Transverse colon (tissue), 3 donors: ENCODE measurements at regions not wholly inside any gene's neighbourhood (a gene's known extent, or its start where the extent isn't known, plus 50 kb on each side); places are given as distances from the start of the nearest gene placed in this dataset.

ENCODE experiments used
- EP300 ChIP-seq: sonication (generic); formaldehyde crosslinking; IDR thresholded peaks from one replicate; pipeline ENCODE4 v1.6.1; 2017; ENCODE audit warnings: antibody characterized with exemption, low read depth
- TF ChIP-seq, protein P1 (sequence below), 5 experiments: fragments of 200-600 bp in 3 of 5; fragments of 450-650 bp in 2 of 5; sonication (generic) in 3 of 5; IDR thresholded peaks; 1 replicate in 2 of 5; 2 replicates in 3 of 5; pipeline ENCODE4 v1.5.1; 2016 to 2017; ENCODE audit warnings: antibody characterized with exemption in 5 of 5, inconsistent platforms in 3 of 5, mild to moderate bottlenecking in 2 of 5, moderate library complexity in 1 of 5

DNA sequence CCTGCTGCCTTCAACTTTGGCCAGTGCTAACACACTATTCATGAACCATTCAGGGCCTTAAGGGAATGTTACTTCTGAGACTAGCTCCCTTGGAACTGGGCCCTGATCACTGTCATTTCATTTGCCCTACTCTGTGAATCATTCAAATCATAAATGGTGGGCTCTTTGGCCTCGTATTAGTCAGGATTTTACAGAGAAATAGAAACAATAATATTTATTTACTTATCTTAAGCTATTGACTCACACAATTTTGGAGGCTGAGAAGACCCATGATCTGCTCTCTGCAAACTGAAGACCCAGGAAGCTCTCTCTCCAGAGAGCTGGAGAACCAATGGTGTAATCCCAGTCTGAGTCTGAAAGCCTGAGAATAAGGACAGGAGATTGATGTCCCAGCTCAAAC, 398.5 kb downstream of the LRIG3 start:
- TF ChIP-seq, protein P1, sequence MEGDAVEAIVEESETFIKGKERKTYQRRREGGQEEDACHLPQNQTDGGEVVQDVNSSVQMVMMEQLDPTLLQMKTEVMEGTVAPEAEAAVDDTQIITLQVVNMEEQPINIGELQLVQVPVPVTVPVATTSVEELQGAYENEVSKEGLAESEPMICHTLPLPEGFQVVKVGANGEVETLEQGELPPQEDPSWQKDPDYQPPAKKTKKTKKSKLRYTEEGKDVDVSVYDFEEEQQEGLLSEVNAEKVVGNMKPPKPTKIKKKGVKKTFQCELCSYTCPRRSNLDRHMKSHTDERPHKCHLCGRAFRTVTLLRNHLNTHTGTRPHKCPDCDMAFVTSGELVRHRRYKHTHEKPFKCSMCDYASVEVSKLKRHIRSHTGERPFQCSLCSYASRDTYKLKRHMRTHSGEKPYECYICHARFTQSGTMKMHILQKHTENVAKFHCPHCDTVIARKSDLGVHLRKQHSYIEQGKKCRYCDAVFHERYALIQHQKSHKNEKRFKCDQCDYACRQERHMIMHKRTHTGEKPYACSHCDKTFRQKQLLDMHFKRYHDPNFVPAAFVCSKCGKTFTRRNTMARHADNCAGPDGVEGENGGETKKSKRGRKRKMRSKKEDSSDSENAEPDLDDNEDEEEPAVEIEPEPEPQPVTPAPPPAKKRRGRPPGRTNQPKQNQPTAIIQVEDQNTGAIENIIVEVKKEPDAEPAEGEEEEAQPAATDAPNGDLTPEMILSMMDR (IDR thresholded peaks at IDR 0.05): no peak
- TF ChIP-seq EP300: no peak
